ENCODE measurements at regions not wholly inside any gene's neighbourhood (a gene's known extent, or its start where the extent isn't known, plus 50 kb on each side); places are given as distances from the start of the nearest gene placed in this dataset.

GRCh38 chr2:221120643-221121042 is 451.5 kb downstream of the EPHA4 start:
- TF ChIP-seq CTCF (IDR thresholded peaks at IDR 0.05) (no peak), POLR2A (IDR thresholded peaks at IDR 0.05) (no peak)
